SK-N-SH (cell line): ENCODE measurements at regions not wholly inside any gene's neighbourhood (a gene's known extent, or its start where the extent isn't known, plus 50 kb on each side); places are given as distances from the start of the nearest gene placed in this dataset.
A peak's percentile ranks its signal among the peaks of the same experiment; 100 is the strongest.

Experiments used
- CTCF ChIA-PET: fragments of 300-600, 350-600 bp; formaldehyde crosslinking; extraction: SDS; loops from one replicate; lab custom pipeline; 2021; lab: Yijun Ruan, JAX
- POLR2A ChIA-PET: fragments of 350-600 bp; sonication (Branson Sonifier 250); formaldehyde crosslinking; extraction: SDS; loops from one replicate; lab custom pipeline; 2020; ENCODE audit warnings: antibody characterized with exemption, inconsistent platforms; lab: Yijun Ruan, JAX
- DNase-seq: peaks from one replicate; pipeline ENCODE4 v3.0.0; 2012
- H2AFZ ChIP-seq: fragments of 200-600 bp; sonication (generic); 2 replicates; pipeline ENCODE4 v1.8.1; 2016; ENCODE audit warnings: antibody characterized with exemption, mild to moderate bottlenecking, low read depth
- H3F3A ChIP-seq: fragments of 200-600 bp; sonication (generic); replicated peaks from 2 replicates; pipeline ENCODE3; 2016; ENCODE audit warnings: antibody characterized with exemption, mild to moderate bottlenecking; ENCODE audit not compliant: insufficient read depth
- H3K27ac ChIP-seq, 2 experiments: fragments of 200-500 bp in 1 of 2; fragments of 200-600 bp in 1 of 2; sonication (Bioruptor generic) in 1 of 2; sonication (generic), shearing (Covaris generic) in 1 of 2; 2 replicates each; pipeline versions ENCODE4 v1.5.1 to v1.6.1; 2014 to 2016; ENCODE audit warnings: low read depth in 2 of 2, inconsistent platforms in 1 of 2, low read length in 1 of 2, mild to moderate bottlenecking in 1 of 2, mixed read lengths in 1 of 2
- H3K27me3 ChIP-seq: fragments of 200-600 bp; sonication (generic), shearing (Covaris generic); 2 replicates; pipeline ENCODE4 v1.6.1; 2016; ENCODE audit warnings: mixed run types; ENCODE audit not compliant: insufficient read depth
- H3K36me3 ChIP-seq, 2 experiments: fragments of 200-500 bp in 1 of 2; fragments of 200-600 bp in 1 of 2; sonication (Bioruptor generic) in 1 of 2; sonication (generic) in 1 of 2; replicated peaks in 1 of 2; 2 replicates each; pipeline versions ENCODE3 to v1.5.1; 2014 to 2016; ENCODE audit warnings: low read length in 1 of 2, mild to moderate bottlenecking in 1 of 2; ENCODE audit not compliant: insufficient read depth in 2 of 2, control insufficient read depth in 1 of 2
- H3K4me1 ChIP-seq, 2 experiments: fragments of 200-500 bp in 1 of 2; fragments of 200-600 bp in 1 of 2; sonication (Bioruptor generic) in 1 of 2; sonication (generic), shearing (Covaris generic) in 1 of 2; 2 replicates each; pipeline versions ENCODE4 v1.5.1 to v1.6.1; 2014 to 2016; ENCODE audit warnings: low read depth in 1 of 2, low read length in 1 of 2, mixed run types in 1 of 2; ENCODE audit not compliant: insufficient read depth in 2 of 2, control insufficient read depth in 1 of 2
- H3K4me2 ChIP-seq: fragments of 200-600 bp; sonication (generic), shearing (Covaris generic); 2 replicates; pipeline ENCODE4 v1.6.1; 2017; ENCODE audit warnings: mixed run types
- H3K4me3 ChIP-seq, 2 experiments: fragments of 200-500 bp in 1 of 2; fragments of 200-600 bp in 1 of 2; sonication (Bioruptor generic) in 1 of 2; sonication (generic), shearing (Covaris generic) in 1 of 2; 2 replicates each; pipeline versions ENCODE4 v1.5.1 to v1.8.1; 2014 to 2016; ENCODE audit warnings: low read depth in 2 of 2, inconsistent platforms in 1 of 2, low read length in 1 of 2, mild to moderate bottlenecking in 1 of 2, mixed read lengths in 1 of 2, moderate library complexity in 1 of 2
- H3K79me2 ChIP-seq: fragments of 200-600 bp; sonication (generic); 2 replicates; pipeline ENCODE4 v1.8.1; 2017; ENCODE audit warnings: mild to moderate bottlenecking; ENCODE audit not compliant: insufficient read depth
- H3K9ac ChIP-seq: fragments of 200-600 bp; sonication (generic); 2 replicates; pipeline ENCODE4 v1.6.1; 2017; ENCODE audit warnings: mixed run types
- H3K9me2 ChIP-seq: fragments of 200-600 bp; sonication (generic); 2 replicates; pipeline ENCODE4 v1.6.1; 2017; ENCODE audit warnings: mixed run types
- H3K9me3 ChIP-seq: fragments of 200-600 bp; sonication (generic); 2 replicates; pipeline ENCODE4 v1.6.1; 2017; ENCODE audit warnings: mixed run types, mild to moderate bottlenecking, moderate library complexity
- H4K20me1 ChIP-seq: fragments of 200-600 bp; sonication (generic); 2 replicates; pipeline ENCODE4 v1.6.1; 2017; ENCODE audit warnings: mild to moderate bottlenecking, mixed run types; ENCODE audit not compliant: insufficient read depth
- CTCF ChIP-seq: fragments of 200-600 bp; sonication (generic); IDR thresholded peaks from 2 replicates; pipeline ENCODE4 v1.6.1; 2017; ENCODE audit warnings: antibody characterized with exemption, mild to moderate bottlenecking, moderate library complexity
- EP300 ChIP-seq, 2 experiments: IDR thresholded peaks; 2 replicates each; pipeline versions ENCODE4 v1.4.0 to v1.6.1; 2012; ENCODE audit warnings: borderline replicate concordance in 1 of 2, low read depth in 1 of 2, low read length in 1 of 2
- EZH2phosphoT487 ChIP-seq: fragments of 200-600 bp; sonication (generic); IDR thresholded peaks from 2 replicates; pipeline ENCODE4 v1.6.1; 2017; ENCODE audit warnings: low read depth, mixed run types, mild to moderate bottlenecking, antibody characterized with exemption, moderate library complexity, borderline replicate concordance
- JUND ChIP-seq: IDR thresholded peaks from 2 replicates; pipeline ENCODE4 v1.4.0; 2012
- PBX3 ChIP-seq: IDR thresholded peaks from 2 replicates; pipeline ENCODE4; 2012
- RAD21 ChIP-seq: IDR thresholded peaks from 2 replicates; pipeline ENCODE4 v1.6.1; 2012; ENCODE audit warnings: mild to moderate bottlenecking, low read length
- SMC3 ChIP-seq: IDR thresholded peaks from 2 replicates; pipeline ENCODE4 v1.6.1; 2012; ENCODE audit warnings: low read depth, low read length, improper control_type of control experiment
- USF1 ChIP-seq: IDR thresholded peaks from 2 replicates; pipeline ENCODE4 v1.4.0; 2012; ENCODE audit warnings: low read depth, borderline replicate concordance
- WGBS: methylation state at CpG from one replicate; pipeline ENCODE4 v1.1.6; 2017; ENCODE audit warnings: low lambda C conversion rate; 5-methylcytosine and 5-hydroxymethylcytosine counted together
- TF ChIP-seq, protein P1 (sequence below): IDR thresholded peaks from 2 replicates; pipeline ENCODE4 v1.4.0; 2012; ENCODE audit warnings: low read depth, borderline replicate concordance
- TF ChIP-seq, protein P2 (sequence below): fragments of 150-350 bp; IDR thresholded peaks from 2 replicates; pipeline ENCODE4 v1.6.1; 2017; ENCODE audit warnings: antibody characterized with exemption, low read length, low read depth, borderline replicate concordance

DNA sequence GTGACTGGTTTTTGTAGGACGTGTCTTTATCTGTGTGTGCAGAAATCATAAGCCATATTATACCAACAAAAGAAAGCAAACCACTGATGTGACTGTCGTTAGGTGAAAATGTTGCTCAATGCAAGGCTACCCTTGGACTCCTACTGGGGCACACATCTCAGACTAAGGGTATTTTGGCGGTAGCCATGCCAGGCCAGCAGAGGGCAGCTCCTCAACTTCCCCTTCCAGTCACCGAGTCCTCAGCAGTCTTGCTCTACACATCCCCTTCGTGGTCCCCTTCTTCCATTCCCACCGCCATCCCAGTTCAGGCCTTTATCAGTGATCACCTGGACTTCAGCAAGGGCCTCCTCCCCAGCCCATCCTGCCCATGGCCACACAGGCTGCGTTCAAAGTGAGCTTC, 113.7 kb upstream of the GGTLC1 start:
- Histone ChIP-seq H3K4me1 (peaks cover 3 to 38% of the 10 kb centered on the region in 2 experiments; a peak in 3 of 4 replicates), H3K27ac (peak overlapping the region in 1 of 2 experiments; percentile 73; a peak in 2 of 4 replicates)
- TF ChIP-seq USF1, result no peak
- TF ChIP-seq, protein P1, sequence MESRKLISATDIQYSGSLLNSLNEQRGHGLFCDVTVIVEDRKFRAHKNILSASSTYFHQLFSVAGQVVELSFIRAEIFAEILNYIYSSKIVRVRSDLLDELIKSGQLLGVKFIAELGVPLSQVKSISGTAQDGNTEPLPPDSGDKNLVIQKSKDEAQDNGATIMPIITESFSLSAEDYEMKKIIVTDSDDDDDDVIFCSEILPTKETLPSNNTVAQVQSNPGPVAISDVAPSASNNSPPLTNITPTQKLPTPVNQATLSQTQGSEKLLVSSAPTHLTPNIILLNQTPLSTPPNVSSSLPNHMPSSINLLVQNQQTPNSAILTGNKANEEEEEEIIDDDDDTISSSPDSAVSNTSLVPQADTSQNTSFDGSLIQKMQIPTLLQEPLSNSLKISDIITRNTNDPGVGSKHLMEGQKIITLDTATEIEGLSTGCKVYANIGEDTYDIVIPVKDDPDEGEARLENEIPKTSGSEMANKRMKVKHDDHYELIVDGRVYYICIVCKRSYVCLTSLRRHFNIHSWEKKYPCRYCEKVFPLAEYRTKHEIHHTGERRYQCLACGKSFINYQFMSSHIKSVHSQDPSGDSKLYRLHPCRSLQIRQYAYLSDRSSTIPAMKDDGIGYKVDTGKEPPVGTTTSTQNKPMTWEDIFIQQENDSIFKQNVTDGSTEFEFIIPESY, result no peak
- TF ChIP-seq JUND, result no peak
- TF ChIP-seq RAD21, result 0 out of 2 replicates have a peak, but pooled peaks have one; percentile 12
- TF ChIP-seq CTCF, result peak; percentile 47

GRCh38 chr20:24100370-24101011, 111.9 kb upstream of the GGTLC1 start:
- Histone ChIP-seq H3F3A (peaks cover 15% of the 10 kb centered on the region), H3K9me2 (no peaks in the 10 kb centered on the region), H3K9me3 (no peaks in the 10 kb centered on the region), H3K4me2 (peak overlapping the region; percentile 29; the same call in 1 of the 2 replicates), H3K4me1 (peaks cover 6 to 32% of the 10 kb centered on the region in 2 experiments; a peak in 3 of 4 replicates), H3K27me3 (no peaks in the 10 kb centered on the region), H3K4me3 (peak overlapping the region in 1 of 2 experiments; percentile 21; a peak in 1 of 4 replicates), H3K36me3 (no peaks in the 10 kb centered on the region), H3K79me2 (no peaks in the 10 kb centered on the region), H3K9ac (no peak overlapping the region), H3K27ac (peak overlapping the region in 1 of 2 experiments; percentile 56; a peak in 2 of 4 replicates), H4K20me1 (no peaks in the 10 kb centered on the region), H2AFZ (no peak overlapping the region)
- POLR2A ChIA-PET, result no interaction called here
- CTCF ChIA-PET, result interaction anchor here (0.7 to 3.2 kb wide), 7 partner anchors 10 to 64 kb away, joined by 3 to 10 read pairs (median 4); no protein-coding TSS in a partner anchor
- WGBS, result 12% methylated on average over 5 of the region's 5 CpGs
- DNase-seq, result peak; percentile 53
- TF ChIP-seq SMC3 (peak; percentile 41), RAD21 (peak; percentile 63), CTCF (peak; percentile 79), EZH2phosphoT487 (no peak), PBX3 (no peak), EP300 (IDR thresholded peaks at IDR 0.05; ENCODE audit: borderline replicate concordance in 1 of 2, low read depth in 1 of 2, low read length in 1 of 2) (no peak)
- TF ChIP-seq, protein P2, sequence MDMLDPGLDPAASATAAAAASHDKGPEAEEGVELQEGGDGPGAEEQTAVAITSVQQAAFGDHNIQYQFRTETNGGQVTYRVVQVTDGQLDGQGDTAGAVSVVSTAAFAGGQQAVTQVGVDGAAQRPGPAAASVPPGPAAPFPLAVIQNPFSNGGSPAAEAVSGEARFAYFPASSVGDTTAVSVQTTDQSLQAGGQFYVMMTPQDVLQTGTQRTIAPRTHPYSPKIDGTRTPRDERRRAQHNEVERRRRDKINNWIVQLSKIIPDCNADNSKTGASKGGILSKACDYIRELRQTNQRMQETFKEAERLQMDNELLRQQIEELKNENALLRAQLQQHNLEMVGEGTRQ, result no peak

More for the DNA sequence above, 113.7 kb upstream of the GGTLC1 start:
- no peaks in the 10 kb centered on the region for H3K79me2 ChIP-seq
- POLR2A ChIA-PET, result no interaction called here
- H3K9ac ChIP-seq, result peak overlapping the region; percentile 2; the same call in 1 of the 2 replicates
- no peak overlapping the region for H2AFZ ChIP-seq
- H3K9me2 ChIP-seq, result no peaks in the 10 kb centered on the region
- 57% methylated on average over 7 of the region's 7 CpGs for WGBS
- H3K4me3 ChIP-seq, result no peak overlapping the region
- CTCF ChIA-PET, result interaction anchor here (0.7 to 3.2 kb wide), 15 partner anchors 8 to 816 kb away, joined by 3 to 10 read pairs (median 3); no protein-coding TSS in a partner anchor
- H3K27me3 ChIP-seq, result no peaks in the 10 kb centered on the region
- DNase-seq, result no peak
- H3F3A ChIP-seq, result peaks cover 15% of the 10 kb centered on the region
- no peaks in the 10 kb centered on the region for H3K36me3 ChIP-seq
- H3K9me3 ChIP-seq, result no peaks in the 10 kb centered on the region
- peak overlapping the region; percentile 59; the same call in 1 of the 2 replicates for H3K4me2 ChIP-seq
- no peaks in the 10 kb centered on the region for H4K20me1 ChIP-seq
